GM06990 (cell line): ENCODE measurements at regions not wholly inside any gene's neighbourhood (a gene's known extent, or its start where the extent isn't known, plus 50 kb on each side); places are given as distances from the start of the nearest gene placed in this dataset.

Experiments
- DNase-seq: peaks from one replicate; pipeline ENCODE4 v3.0.0-alpha.2; 2011; ENCODE audit not compliant: insufficient read length; ENCODE audit errors: extremely low read depth
- H3K27me3 ChIP-seq: replicated peaks from 2 replicates; pipeline ENCODE4 v1.6.0; 2011; ENCODE audit warnings: low read length; ENCODE audit not compliant: control insufficient read depth, insufficient read depth
- H3K36me3 ChIP-seq: 2 replicates; pipeline ENCODE4 v1.5.1; 2011; ENCODE audit warnings: low read length; ENCODE audit not compliant: control insufficient read depth, insufficient read depth
- H3K4me3 ChIP-seq: replicated peaks from 2 replicates; pipeline ENCODE4 v1.5.1; 2011; ENCODE audit warnings: low read depth, mild to moderate bottlenecking, control low read depth, low read length
- TF ChIP-seq, protein P1 (sequence below): IDR thresholded peaks from 2 replicates; pipeline ENCODE4 v1.5.1; 2011; ENCODE audit warnings: low read length, control low read depth, mild to moderate bottlenecking, inconsistent platforms; ENCODE audit not compliant: insufficient read depth, poor library complexity, severe bottlenecking

DNA sequence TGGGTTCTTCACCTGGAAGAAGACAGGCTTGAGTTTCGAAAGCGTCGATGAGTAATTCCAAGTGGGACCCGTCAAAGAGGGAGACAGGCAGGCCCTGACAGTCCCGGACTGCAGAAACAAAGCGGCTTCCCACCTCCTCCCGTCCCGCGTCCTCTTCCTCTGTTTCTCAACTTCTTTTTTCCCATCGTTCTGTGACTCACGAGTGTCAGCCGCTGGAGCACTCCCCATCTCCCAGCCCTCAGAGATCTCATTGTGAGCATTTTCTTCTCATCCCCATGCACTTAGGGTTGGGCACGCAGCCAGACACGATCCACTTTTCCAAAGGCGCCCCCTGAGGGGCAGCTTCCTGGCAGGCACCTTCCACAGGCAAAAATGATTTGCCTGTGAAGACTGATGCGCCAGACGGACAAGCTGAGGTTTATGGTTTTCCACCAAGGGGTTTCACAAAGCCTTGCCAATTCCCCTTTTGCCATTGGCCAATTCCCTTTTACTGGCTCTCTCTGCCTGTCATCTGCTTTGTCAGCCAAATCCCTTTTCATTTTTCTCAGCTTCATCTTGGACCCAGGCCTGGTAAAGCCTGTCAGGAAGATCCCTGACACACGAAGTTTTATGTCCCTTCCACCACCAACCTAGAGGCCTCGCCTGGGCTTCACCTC is 86.5 kb upstream of the ANKRD55 start:
- Histone ChIP-seq H3K27me3 (no peaks in the 10 kb centered on the region), H3K4me3 (no peak overlapping the region), H3K36me3 (no peaks in the 10 kb centered on the region)
- DNase-seq = no peak
- TF ChIP-seq, protein P1, sequence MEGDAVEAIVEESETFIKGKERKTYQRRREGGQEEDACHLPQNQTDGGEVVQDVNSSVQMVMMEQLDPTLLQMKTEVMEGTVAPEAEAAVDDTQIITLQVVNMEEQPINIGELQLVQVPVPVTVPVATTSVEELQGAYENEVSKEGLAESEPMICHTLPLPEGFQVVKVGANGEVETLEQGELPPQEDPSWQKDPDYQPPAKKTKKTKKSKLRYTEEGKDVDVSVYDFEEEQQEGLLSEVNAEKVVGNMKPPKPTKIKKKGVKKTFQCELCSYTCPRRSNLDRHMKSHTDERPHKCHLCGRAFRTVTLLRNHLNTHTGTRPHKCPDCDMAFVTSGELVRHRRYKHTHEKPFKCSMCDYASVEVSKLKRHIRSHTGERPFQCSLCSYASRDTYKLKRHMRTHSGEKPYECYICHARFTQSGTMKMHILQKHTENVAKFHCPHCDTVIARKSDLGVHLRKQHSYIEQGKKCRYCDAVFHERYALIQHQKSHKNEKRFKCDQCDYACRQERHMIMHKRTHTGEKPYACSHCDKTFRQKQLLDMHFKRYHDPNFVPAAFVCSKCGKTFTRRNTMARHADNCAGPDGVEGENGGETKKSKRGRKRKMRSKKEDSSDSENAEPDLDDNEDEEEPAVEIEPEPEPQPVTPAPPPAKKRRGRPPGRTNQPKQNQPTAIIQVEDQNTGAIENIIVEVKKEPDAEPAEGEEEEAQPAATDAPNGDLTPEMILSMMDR = no peak

DNA sequence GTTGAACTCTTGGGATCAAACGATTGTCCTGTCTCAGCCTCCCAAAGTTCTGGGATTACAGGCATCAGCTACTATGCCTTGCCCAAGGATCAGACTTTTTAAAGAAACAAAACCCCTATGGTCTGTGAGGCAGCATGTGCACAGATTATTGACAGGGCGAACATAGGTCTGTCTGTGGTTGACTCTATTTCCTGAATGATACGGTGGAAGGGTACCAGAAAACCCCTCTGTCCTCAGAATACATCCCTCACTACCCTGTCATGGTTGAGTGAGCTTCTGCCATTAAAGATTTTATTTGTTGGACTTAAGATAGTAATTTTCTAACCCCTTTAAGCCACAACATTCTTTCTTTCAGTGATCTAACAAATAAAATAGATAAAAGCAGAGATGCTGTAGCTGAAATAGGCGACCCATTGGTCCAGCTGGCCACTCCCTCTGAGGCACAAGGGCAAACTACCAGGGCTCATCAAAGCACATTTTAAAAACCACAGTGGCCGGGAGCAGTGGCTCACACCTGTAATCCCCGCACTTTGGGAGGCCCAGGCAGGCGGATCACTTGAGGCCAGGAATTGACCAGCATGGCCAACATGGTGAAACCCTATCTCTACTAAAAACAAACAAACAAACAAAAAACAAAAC is 84.9 kb upstream of the ANKRD55 start:
- DNase-seq = peak; percentile 44
- TF ChIP-seq, protein P1 = no peak
- no peaks in the 10 kb centered on the region for H3K36me3 ChIP-seq

DNA sequence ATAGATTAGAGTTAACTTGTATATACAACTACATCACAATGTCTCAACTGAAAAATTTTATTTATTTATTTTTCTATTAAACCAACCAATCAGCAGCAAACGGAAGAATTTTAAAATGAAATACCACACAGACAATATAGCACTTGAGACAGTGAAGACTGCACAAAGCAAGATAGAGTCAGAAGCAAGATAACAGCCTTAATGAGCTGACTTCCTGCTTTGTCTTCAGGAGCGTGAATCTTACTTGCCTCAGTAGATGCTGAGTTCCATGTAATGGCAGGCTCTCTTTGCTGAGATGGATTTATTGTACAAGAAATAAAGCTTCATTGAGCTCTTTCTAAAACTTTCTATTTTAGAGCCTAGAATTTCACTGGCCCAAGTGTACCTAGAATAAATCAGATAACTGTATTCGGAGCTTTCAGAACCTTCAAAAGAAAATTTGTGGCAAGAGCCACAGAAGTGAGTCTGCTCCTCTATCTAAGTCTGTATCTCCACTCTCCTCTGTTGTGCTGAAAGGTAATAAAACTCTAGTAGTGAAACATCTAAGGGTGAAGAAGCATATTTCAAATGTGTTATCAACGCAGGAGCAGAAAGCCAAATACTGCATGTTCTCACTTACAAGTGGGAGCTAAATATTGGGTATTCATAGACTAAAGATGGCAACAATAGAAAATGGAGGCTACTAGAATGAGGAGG is 83.3 kb upstream of the ANKRD55 start:
- Histone ChIP-seq H3K4me3 (no peak overlapping the region), H3K27me3 (no peaks in the 10 kb centered on the region), H3K36me3 (no peaks in the 10 kb centered on the region)
- DNase-seq = no peak
- TF ChIP-seq, protein P1 = peak; percentile 1

More for the DNA sequence above, 84.9 kb upstream of the ANKRD55 start:
- Histone ChIP-seq H3K4me3 (no peak overlapping the region), H3K27me3 (no peaks in the 10 kb centered on the region)

DNA sequence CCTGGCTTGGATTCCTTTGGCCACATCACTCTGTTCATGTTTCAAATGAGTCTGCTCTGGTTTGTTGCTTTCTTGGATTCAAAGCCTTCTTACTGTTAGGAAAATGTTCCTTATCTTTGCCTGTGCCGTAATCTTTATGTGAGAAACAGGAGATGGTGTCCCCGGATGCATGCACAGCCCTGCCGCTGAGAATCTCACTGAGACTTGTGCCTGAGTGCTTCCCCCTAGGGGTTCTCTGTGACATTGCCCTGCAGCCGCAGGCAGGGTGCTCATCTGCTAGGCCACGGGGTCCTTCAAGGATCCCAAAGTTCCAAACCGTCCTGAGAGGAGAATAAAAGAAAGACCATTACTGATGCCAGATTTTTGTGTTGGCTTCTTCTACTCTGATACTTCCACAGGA is 81.4 kb upstream of the ANKRD55 start:
- peak; percentile 18 for DNase-seq
- TF ChIP-seq, protein P1 = peak; percentile 95
- Histone ChIP-seq H3K27me3 (no peaks in the 10 kb centered on the region), H3K4me3 (no peak overlapping the region), H3K36me3 (no peaks in the 10 kb centered on the region)

DNA sequence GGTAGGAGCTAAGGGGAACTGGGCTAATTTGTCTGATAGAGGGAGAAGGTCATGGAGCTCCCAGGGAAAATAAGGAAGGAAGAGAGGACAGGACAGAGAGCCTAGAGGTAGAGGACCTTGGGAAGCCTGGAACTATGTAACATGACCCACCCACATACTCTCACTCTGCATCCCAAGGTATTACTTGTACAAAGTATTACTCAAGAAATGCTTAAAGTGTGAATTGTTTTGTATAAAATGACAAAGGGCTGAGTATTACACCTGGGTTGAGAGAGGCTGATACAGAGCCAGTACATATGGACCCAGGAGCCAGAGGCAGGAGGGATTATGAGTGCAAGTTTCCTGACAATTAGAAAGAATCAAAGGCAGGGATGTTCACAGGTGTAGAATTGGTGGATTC is 80.5 kb upstream of the ANKRD55 start:
- DNase-seq = no peak
- no peak overlapping the region for H3K4me3 ChIP-seq
- no peaks in the 10 kb centered on the region for H3K36me3 ChIP-seq
- no peaks in the 10 kb centered on the region for H3K27me3 ChIP-seq
- TF ChIP-seq, protein P1 = no peak
